Suprapubic skin (tissue), 4 donors: ENCODE measurements at regions not wholly inside any gene's neighbourhood (a gene's known extent, or its start where the extent isn't known, plus 50 kb on each side); places are given as distances from the start of the nearest gene placed in this dataset.

Experiments used
- DNase-seq, 2 donors: peaks; one replicate each; pipeline ENCODE4 v3.0.0-alpha.2; 2019; ENCODE audit warnings: low spot score in 2 of 2
- H3K27ac ChIP-seq: fragments of 200-600 bp; sonication (generic); one replicate; pipeline ENCODE4 v1.5.1; 2019
- H3K27me3 ChIP-seq: fragments of 200-600 bp; sonication (generic); one replicate; pipeline ENCODE4 v1.5.1; 2019
- H3K36me3 ChIP-seq: fragments of 200-600 bp; sonication (generic); one replicate; pipeline ENCODE4 v1.5.1; 2019
- H3K4me1 ChIP-seq: fragments of 200-600 bp; sonication (generic); one replicate; pipeline ENCODE4 v1.5.1; 2019
- H3K4me3 ChIP-seq: fragments of 200-600 bp; sonication (generic); one replicate; pipeline ENCODE4 v1.5.1; 2019; ENCODE audit warnings: mild to moderate bottlenecking
- H3K9me3 ChIP-seq: fragments of 200-600 bp; sonication (generic); one replicate; pipeline ENCODE4 v1.5.1; 2019
- CTCF ChIP-seq, 2 donors: fragments of 200-600 bp in 1 of 2; fragments of 450-650 bp in 1 of 2; sonication (generic) in 1 of 2; IDR thresholded peaks; one replicate each; pipeline ENCODE4 v1.5.1; 2016 to 2019; ENCODE audit warnings: antibody characterized with exemption in 2 of 2, mild to moderate bottlenecking in 1 of 2, moderate library complexity in 1 of 2
- EP300 ChIP-seq: sonication (generic); formaldehyde crosslinking; IDR thresholded peaks from one replicate; pipeline ENCODE4 v1.6.1; 2017; ENCODE audit warnings: antibody characterized with exemption
- POLR2A ChIP-seq, 2 donors: fragments of 450-650 bp; IDR thresholded peaks; one replicate each; pipeline ENCODE4 v1.6.1; 2017; ENCODE audit warnings: antibody characterized with exemption in 2 of 2, mild to moderate bottlenecking in 2 of 2, moderate library complexity in 2 of 2
- POLR2AphosphoS5 ChIP-seq, 3 donors: sonication (generic); formaldehyde crosslinking; IDR thresholded peaks; one replicate each; pipeline ENCODE4 v1.6.1; 2017; ENCODE audit warnings: antibody characterized with exemption in 3 of 3
- WGBS: methylation state at CpG from one replicate; pipeline ENCODE4 v1.1.5; 2018; 5-methylcytosine and 5-hydroxymethylcytosine counted together

DNA sequence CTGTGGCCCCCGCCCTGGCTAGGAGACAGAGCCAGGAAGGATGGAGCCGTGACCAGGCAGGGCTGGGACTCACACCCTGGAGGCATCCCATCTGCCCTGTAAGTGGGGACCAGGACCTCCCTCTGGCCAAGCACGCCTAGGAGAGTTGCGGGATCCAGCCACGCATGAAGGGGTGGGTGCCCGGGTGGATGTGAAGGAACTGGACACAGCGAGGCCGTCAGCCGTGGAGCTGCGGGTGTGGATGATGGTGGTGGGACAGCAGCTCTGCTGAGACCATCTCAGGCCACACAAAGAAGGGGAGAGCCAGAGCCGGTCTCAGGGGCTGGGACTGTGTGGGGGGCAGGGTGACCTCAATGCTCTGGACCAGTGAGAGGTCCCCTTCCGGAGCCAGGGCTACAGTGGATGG, 746.4 kb downstream of the BRD1 start:
- no peaks in the 10 kb centered on the region for H3K4me1 ChIP-seq
- no peak for TF ChIP-seq CTCF (IDR thresholded peaks at IDR 0.05)
- no peak for TF ChIP-seq POLR2AphosphoS5 (IDR thresholded peaks at IDR 0.05)
- no peak for TF ChIP-seq POLR2A (IDR thresholded peaks at IDR 0.05)
- no peak for TF ChIP-seq EP300
- H3K27ac ChIP-seq = no peak overlapping the region
- no peaks in the 10 kb centered on the region for H3K9me3 ChIP-seq
- 89% methylated on average over 10 of the region's 12 CpGs for WGBS
- no peak for DNase-seq
- H3K4me3 ChIP-seq = no peak overlapping the region
- peaks cover 15% of the 10 kb centered on the region for H3K27me3 ChIP-seq
- H3K36me3 ChIP-seq = no peaks in the 10 kb centered on the region

DNA sequence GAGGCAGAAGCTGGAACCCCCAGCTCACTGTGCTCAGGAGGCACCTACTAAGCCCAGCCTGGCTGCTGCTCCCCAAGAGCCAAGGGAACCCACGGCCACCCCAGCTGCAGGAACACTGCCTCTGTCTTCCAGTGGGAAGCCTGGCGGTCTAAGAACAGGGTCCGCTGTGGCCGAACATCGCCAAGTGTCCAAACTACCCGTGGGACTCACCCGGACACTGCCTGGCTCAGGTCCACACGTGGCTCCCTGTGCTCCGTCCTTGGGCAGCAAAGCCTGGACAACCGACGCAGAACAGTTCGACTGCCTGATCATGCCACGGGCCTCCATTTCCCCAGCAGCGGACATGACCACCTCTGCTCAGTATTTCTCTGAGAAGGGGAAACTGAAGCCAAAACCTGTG, 747.0 kb downstream of the BRD1 start:
- 94% methylated on average over 10 of the region's 14 CpGs for WGBS
- Histone ChIP-seq H3K27me3 (peaks cover 16% of the 10 kb centered on the region), H3K36me3 (no peaks in the 10 kb centered on the region), H3K4me3 (no peak overlapping the region), H3K27ac (no peak overlapping the region), H3K9me3 (no peaks in the 10 kb centered on the region), H3K4me1 (no peaks in the 10 kb centered on the region)
- TF ChIP-seq POLR2A (IDR thresholded peaks at IDR 0.05) (no peak), EP300 (no peak), CTCF (IDR thresholded peaks at IDR 0.05) (no peak), POLR2AphosphoS5 (IDR thresholded peaks at IDR 0.05) (no peak)
- no peak for DNase-seq

- Histone ChIP-seq H3K4me3 (no peak overlapping the region), H3K9me3 (no peaks in the 10 kb centered on the region), H3K27me3 (peaks cover 15% of the 10 kb centered on the region), H3K36me3 (no peaks in the 10 kb centered on the region), H3K4me1 (no peaks in the 10 kb centered on the region), H3K27ac (no peak overlapping the region)
- TF ChIP-seq POLR2AphosphoS5 (IDR thresholded peaks at IDR 0.05) (no peak), CTCF (IDR thresholded peaks at IDR 0.05) (no peak), EP300 (no peak), POLR2A (IDR thresholded peaks at IDR 0.05) (no peak)
- DNase-seq = no peak
- WGBS = 93% methylated on average over 5 of the region's 15 CpGs
Measured at GRCh38 chr22:49079743-49080500, 747.8 kb downstream of the BRD1 start.

GRCh38 chr22:49079027-49079725, 748.5 kb downstream of the BRD1 start:
- Histone ChIP-seq H3K4me1 (no peaks in the 10 kb centered on the region), H3K36me3 (no peaks in the 10 kb centered on the region), H3K27me3 (peaks cover 15% of the 10 kb centered on the region), H3K9me3 (no peaks in the 10 kb centered on the region), H3K4me3 (no peak overlapping the region), H3K27ac (no peak overlapping the region)
- DNase-seq = no peak
- TF ChIP-seq EP300 = no peak
- no peak for TF ChIP-seq POLR2AphosphoS5 (IDR thresholded peaks at IDR 0.05)
- WGBS = 60% methylated on average over 4 of the region's 22 CpGs

GRCh38 chr22:49078076-49078710, 749.5 kb downstream of the BRD1 start:
- DNase-seq = no peak
- H3K27me3 ChIP-seq = peaks cover 15% of the 10 kb centered on the region
- H3K36me3 ChIP-seq = no peaks in the 10 kb centered on the region
- TF ChIP-seq CTCF (IDR thresholded peaks at IDR 0.05) (no peak), EP300 (no peak), POLR2A (IDR thresholded peaks at IDR 0.05) (no peak), POLR2AphosphoS5 (IDR thresholded peaks at IDR 0.05) (no peak)
- no peak overlapping the region for H3K27ac ChIP-seq
- no peak overlapping the region for H3K4me3 ChIP-seq
- H3K4me1 ChIP-seq = no peaks in the 10 kb centered on the region
- H3K9me3 ChIP-seq = no peaks in the 10 kb centered on the region
- WGBS = 81% methylated on average over 19 of the region's 26 CpGs
